Neural cell (in vitro differentiated cells): ENCODE measurements at regions not wholly inside any gene's neighbourhood (a gene's known extent, or its start where the extent isn't known, plus 50 kb on each side); places are given as distances from the start of the nearest gene placed in this dataset.

Experiments used
- H2AFZ ChIP-seq: fragments of 200-600, 300-800 bp; sonication (generic), shearing (Covaris generic); 2 replicates; pipeline ENCODE4 v1.6.0; 2014; ENCODE audit warnings: low read depth, mild to moderate bottlenecking, antibody characterized with exemption, low read length, moderate library complexity
- H3F3A ChIP-seq: fragments of 200-600 bp; shearing (Covaris generic); 2 replicates; pipeline ENCODE4 v1.6.1; 2016; ENCODE audit warnings: mild to moderate bottlenecking, moderate library complexity, mixed read lengths, antibody characterized with exemption, low read length; ENCODE audit not compliant: insufficient read depth, poor library complexity, severe bottlenecking
- H3K27ac ChIP-seq: fragments of 200-600, 300-800 bp; sonication (generic), shearing (Covaris generic); 2 replicates; pipeline ENCODE4 v1.5.1; 2014; ENCODE audit warnings: mild to moderate bottlenecking, low read length, moderate library complexity
- H3K27me3 ChIP-seq: fragments of 300-800, 200-600 bp; sonication (generic), shearing (Covaris generic); 2 replicates; pipeline ENCODE4 v1.6.0; 2014; ENCODE audit warnings: mild to moderate bottlenecking, low read depth, low read length, moderate library complexity; ENCODE audit not compliant: insufficient read depth
- H3K36me3 ChIP-seq: fragments of 300-800, 200-600 bp; sonication (generic), shearing (Covaris generic); 2 replicates; pipeline ENCODE4 v1.5.1; 2014; ENCODE audit warnings: mild to moderate bottlenecking, antibody characterized with exemption, low read length, moderate library complexity; ENCODE audit not compliant: insufficient read depth
- H3K4me2 ChIP-seq: fragments of 300-800, 200-600 bp; sonication (generic), shearing (Covaris generic); 2 replicates; pipeline ENCODE4 v1.6.0; 2014; ENCODE audit warnings: mild to moderate bottlenecking, low read length
- H3K4me3 ChIP-seq: fragments of 300-800, 200-600 bp; sonication (generic), shearing (Covaris generic); 2 replicates; pipeline ENCODE4 v1.5.1; 2014; ENCODE audit warnings: mild to moderate bottlenecking, low read length, moderate library complexity
- H3K79me2 ChIP-seq: fragments of 200-600 bp; shearing (Covaris generic); replicated peaks from 2 replicates; pipeline ENCODE4 v1.6.0; 2014; ENCODE audit warnings: mild to moderate bottlenecking, low read length, moderate library complexity; ENCODE audit not compliant: insufficient read depth
- H3K9ac ChIP-seq: fragments of 300-800, 200-600 bp; sonication (generic), shearing (Covaris generic); 2 replicates; pipeline ENCODE4 v1.6.1; 2016; ENCODE audit warnings: mild to moderate bottlenecking, low read length, mixed read lengths
- H3K9me2 ChIP-seq: fragments of 200-600 bp; shearing (Covaris generic); 2 replicates; pipeline ENCODE4 v1.6.1; 2016; ENCODE audit warnings: mild to moderate bottlenecking, low read length, mixed read lengths; ENCODE audit not compliant: insufficient read depth
- H3K9me3 ChIP-seq: fragments of 200-600, 300-800 bp; sonication (generic), shearing (Covaris generic); 2 replicates; pipeline ENCODE4 v1.6.1; 2016; ENCODE audit warnings: mild to moderate bottlenecking, mixed run types, low read length, moderate library complexity, mixed read lengths
- H4K20me1 ChIP-seq: fragments of 200-600 bp; shearing (Covaris generic); 2 replicates; pipeline ENCODE4 v1.6.1; 2016; ENCODE audit warnings: mild to moderate bottlenecking, mixed run types; ENCODE audit not compliant: insufficient read depth
- EP300 ChIP-seq: fragments of 450-650 bp; conservative IDR thresholded peaks from 2 replicates; pipeline ENCODE4 v1.6.1; 2014; ENCODE audit warnings: antibody characterized with exemption, mild to moderate bottlenecking, moderate library complexity; ENCODE audit not compliant: poor library complexity, severe bottlenecking
- EZH2 ChIP-seq: fragments of 200-600, 300-800 bp; shearing (Covaris generic), sonication (generic); IDR thresholded peaks from 2 replicates; pipeline ENCODE4 v1.6.1; 2014; ENCODE audit warnings: antibody characterized with exemption, low read length, borderline replicate concordance, mild to moderate bottlenecking; ENCODE audit not compliant: insufficient read depth, poor library complexity, severe bottlenecking
- MXI1 ChIP-seq: fragments of 450-650 bp; conservative IDR thresholded peaks from 2 replicates; pipeline ENCODE4 v1.6.1; 2014; ENCODE audit warnings: antibody characterized with exemption, mild to moderate bottlenecking; ENCODE audit not compliant: poor library complexity, severe bottlenecking
- POLR2AphosphoS5 ChIP-seq: IDR thresholded peaks from 2 replicates; pipeline ENCODE4 v1.6.1; 2012
- RAD21 ChIP-seq: fragments of 450-650 bp; conservative IDR thresholded peaks from 2 replicates; pipeline ENCODE4 v1.6.1; 2014; ENCODE audit warnings: antibody characterized with exemption, mild to moderate bottlenecking, moderate library complexity
- SMC3 ChIP-seq: fragments of 450-650 bp; conservative IDR thresholded peaks from 2 replicates; pipeline ENCODE4 v1.6.1; 2014; ENCODE audit warnings: antibody characterized with exemption, mild to moderate bottlenecking, moderate library complexity; ENCODE audit not compliant: poor library complexity
- TAF1 ChIP-seq: IDR thresholded peaks from 2 replicates; pipeline ENCODE4 v1.6.1; 2012; ENCODE audit warnings: low read depth
- TF ChIP-seq, protein P1 (sequence below): fragments of 450-650 bp; IDR thresholded peaks from 2 replicates; pipeline ENCODE4 v1.5.1; 2014; ENCODE audit warnings: antibody characterized with exemption, mild to moderate bottlenecking, moderate library complexity; ENCODE audit not compliant: poor library complexity, severe bottlenecking
- TF ChIP-seq, protein P2 (sequence below): IDR thresholded peaks from 2 replicates; pipeline ENCODE4 v1.6.1; 2012; ENCODE audit warnings: borderline replicate concordance

DNA sequence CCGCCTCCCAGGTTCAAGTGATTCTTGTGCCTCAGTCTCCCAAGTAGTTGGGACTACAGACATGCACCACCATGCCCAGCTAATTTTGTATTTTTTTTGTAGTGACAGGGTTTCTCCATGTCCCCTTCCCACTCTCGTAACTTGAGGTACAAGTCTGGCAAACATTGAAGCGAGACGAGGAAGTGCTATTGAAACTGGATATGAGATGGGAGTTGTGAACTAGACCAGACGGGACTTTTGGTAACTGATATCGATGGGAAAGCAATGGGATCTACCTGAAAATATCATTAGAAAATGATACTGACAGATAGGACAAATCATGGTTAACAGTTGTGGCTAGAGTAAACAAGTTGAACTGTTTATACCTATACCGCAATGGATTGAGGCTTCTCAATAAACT, 95.2 kb upstream of the TRABD2B start:
- Histone ChIP-seq H3F3A (no peaks in the 10 kb centered on the region), H3K9me3 (no peaks in the 10 kb centered on the region), H4K20me1 (no peaks in the 10 kb centered on the region), H3K27ac (no peak overlapping the region), H3K79me2 (no peaks in the 10 kb centered on the region), H3K27me3 (no peaks in the 10 kb centered on the region), H3K36me3 (no peaks in the 10 kb centered on the region), H2AFZ (no peak overlapping the region), H3K9me2 (no peaks in the 10 kb centered on the region), H3K4me2 (no peak overlapping the region), H3K9ac (no peak overlapping the region), H3K4me3 (no peak overlapping the region)
- TF ChIP-seq EZH2: no peak
- no peak for TF ChIP-seq SMC3
- no peak for TF ChIP-seq TAF1
- no peak for TF ChIP-seq EP300

DNA sequence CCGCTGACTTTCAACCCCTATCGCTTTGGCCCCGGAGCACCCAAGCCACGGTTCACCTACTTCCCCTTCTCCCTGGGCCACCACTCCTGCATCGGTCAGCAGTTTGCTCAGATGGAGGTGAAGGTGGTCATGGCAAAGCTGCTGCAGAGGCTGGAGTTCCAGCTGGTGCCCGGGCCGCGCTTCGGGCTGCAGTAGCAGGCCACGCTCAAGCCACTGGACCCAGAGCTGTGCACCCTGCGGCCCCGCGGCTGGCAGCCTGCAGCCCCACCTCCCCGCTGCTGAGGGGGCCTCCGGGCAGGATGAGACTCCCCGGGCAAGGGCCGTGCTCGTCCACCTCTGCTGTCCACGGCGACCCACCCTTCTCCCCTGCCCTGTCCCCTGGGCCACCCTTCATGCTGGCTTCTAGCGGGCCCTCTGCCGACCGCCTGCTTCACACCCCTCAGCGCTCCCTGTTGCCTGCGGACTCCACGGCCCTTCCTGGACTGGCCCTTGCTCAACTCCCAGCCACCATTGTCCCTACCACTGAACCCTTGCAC, 92.2 kb upstream of the TRABD2B start:
- Histone ChIP-seq H3K4me2 (no peak overlapping the region), H2AFZ (no peak overlapping the region), H3K9me3 (no peaks in the 10 kb centered on the region), H3K27me3 (no peaks in the 10 kb centered on the region), H3K4me3 (no peak overlapping the region), H3K9ac (no peak overlapping the region), H4K20me1 (no peaks in the 10 kb centered on the region), H3F3A (no peaks in the 10 kb centered on the region), H3K36me3 (no peaks in the 10 kb centered on the region), H3K79me2 (no peaks in the 10 kb centered on the region), H3K27ac (no peak overlapping the region), H3K9me2 (no peaks in the 10 kb centered on the region)
- TF ChIP-seq EP300: no peak
- no peak for TF ChIP-seq MXI1
- TF ChIP-seq, protein P1, sequence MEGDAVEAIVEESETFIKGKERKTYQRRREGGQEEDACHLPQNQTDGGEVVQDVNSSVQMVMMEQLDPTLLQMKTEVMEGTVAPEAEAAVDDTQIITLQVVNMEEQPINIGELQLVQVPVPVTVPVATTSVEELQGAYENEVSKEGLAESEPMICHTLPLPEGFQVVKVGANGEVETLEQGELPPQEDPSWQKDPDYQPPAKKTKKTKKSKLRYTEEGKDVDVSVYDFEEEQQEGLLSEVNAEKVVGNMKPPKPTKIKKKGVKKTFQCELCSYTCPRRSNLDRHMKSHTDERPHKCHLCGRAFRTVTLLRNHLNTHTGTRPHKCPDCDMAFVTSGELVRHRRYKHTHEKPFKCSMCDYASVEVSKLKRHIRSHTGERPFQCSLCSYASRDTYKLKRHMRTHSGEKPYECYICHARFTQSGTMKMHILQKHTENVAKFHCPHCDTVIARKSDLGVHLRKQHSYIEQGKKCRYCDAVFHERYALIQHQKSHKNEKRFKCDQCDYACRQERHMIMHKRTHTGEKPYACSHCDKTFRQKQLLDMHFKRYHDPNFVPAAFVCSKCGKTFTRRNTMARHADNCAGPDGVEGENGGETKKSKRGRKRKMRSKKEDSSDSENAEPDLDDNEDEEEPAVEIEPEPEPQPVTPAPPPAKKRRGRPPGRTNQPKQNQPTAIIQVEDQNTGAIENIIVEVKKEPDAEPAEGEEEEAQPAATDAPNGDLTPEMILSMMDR: no peak
- no peak for TF ChIP-seq TAF1
- TF ChIP-seq, protein P2, sequence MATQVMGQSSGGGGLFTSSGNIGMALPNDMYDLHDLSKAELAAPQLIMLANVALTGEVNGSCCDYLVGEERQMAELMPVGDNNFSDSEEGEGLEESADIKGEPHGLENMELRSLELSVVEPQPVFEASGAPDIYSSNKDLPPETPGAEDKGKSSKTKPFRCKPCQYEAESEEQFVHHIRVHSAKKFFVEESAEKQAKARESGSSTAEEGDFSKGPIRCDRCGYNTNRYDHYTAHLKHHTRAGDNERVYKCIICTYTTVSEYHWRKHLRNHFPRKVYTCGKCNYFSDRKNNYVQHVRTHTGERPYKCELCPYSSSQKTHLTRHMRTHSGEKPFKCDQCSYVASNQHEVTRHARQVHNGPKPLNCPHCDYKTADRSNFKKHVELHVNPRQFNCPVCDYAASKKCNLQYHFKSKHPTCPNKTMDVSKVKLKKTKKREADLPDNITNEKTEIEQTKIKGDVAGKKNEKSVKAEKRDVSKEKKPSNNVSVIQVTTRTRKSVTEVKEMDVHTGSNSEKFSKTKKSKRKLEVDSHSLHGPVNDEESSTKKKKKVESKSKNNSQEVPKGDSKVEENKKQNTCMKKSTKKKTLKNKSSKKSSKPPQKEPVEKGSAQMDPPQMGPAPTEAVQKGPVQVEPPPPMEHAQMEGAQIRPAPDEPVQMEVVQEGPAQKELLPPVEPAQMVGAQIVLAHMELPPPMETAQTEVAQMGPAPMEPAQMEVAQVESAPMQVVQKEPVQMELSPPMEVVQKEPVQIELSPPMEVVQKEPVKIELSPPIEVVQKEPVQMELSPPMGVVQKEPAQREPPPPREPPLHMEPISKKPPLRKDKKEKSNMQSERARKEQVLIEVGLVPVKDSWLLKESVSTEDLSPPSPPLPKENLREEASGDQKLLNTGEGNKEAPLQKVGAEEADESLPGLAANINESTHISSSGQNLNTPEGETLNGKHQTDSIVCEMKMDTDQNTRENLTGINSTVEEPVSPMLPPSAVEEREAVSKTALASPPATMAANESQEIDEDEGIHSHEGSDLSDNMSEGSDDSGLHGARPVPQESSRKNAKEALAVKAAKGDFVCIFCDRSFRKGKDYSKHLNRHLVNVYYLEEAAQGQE: no peak
- no peak for TF ChIP-seq EZH2
- no peak for TF ChIP-seq SMC3
- TF ChIP-seq RAD21: no peak
- no peak for TF ChIP-seq POLR2AphosphoS5

DNA sequence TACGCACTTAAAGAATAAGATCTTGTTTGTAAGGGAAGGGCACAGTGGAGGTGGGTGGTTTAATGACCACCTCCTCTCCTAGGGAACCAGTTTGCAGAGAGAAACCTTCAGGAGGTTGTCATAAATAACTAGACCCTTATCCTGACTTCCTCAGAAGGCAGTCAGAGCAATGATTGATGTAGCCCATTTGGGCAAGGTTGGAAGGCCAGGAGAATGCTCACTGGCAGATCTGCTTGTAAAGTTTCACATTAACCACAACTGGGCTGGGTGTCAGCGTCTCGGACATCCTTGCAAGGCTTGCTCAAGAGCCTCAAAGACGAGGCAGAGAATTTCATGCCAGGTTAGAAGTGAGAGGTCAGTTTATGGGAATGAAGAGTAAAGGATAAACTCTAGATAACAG, 87.6 kb upstream of the TRABD2B start:
- Histone ChIP-seq H3K9me3 (no peaks in the 10 kb centered on the region), H3K27me3 (no peaks in the 10 kb centered on the region), H3K4me2 (no peak overlapping the region), H3K79me2 (no peaks in the 10 kb centered on the region), H3K27ac (no peak overlapping the region), H3K4me3 (no peak overlapping the region), H2AFZ (no peak overlapping the region), H3K36me3 (no peaks in the 10 kb centered on the region), H3F3A (no peaks in the 10 kb centered on the region), H3K9me2 (no peaks in the 10 kb centered on the region), H3K9ac (no peak overlapping the region), H4K20me1 (no peaks in the 10 kb centered on the region)
- TF ChIP-seq TAF1 (no peak), RAD21 (no peak), MXI1 (no peak), EZH2 (no peak), POLR2AphosphoS5 (no peak), SMC3 (no peak)
- TF ChIP-seq, protein P2: no peak
- TF ChIP-seq, protein P1: no peak
